Breast epithelium (tissue), 3 donors: ENCODE measurements at regions not wholly inside any gene's neighbourhood (a gene's known extent, or its start where the extent isn't known, plus 50 kb on each side); places are given as distances from the start of the nearest gene placed in this dataset.

ENCODE experiments used
- CTCF ChIP-seq, 3 donors: fragments of 450-650 bp; IDR thresholded peaks; one replicate each; pipeline ENCODE4 v1.5.1; 2016 to 2017; ENCODE audit warnings: antibody characterized with exemption in 3 of 3, mild to moderate bottlenecking in 3 of 3, moderate library complexity in 3 of 3
- POLR2A ChIP-seq: fragments of 450-650 bp; IDR thresholded peaks from one replicate; pipeline ENCODE4 v1.6.1; 2016; ENCODE audit warnings: antibody characterized with exemption, mild to moderate bottlenecking, moderate library complexity

- TF ChIP-seq CTCF (IDR thresholded peaks at IDR 0.05) (no peak), POLR2A (no peak)
Measured at GRCh38 chr4:135240796-135241195, 1039.2 kb upstream of the PABPC4L start.
